Breast epithelium (tissue), 3 donors: ENCODE measurements at regions not wholly inside any gene's neighbourhood (a gene's known extent, or its start where the extent isn't known, plus 50 kb on each side); places are given as distances from the start of the nearest gene placed in this dataset.

Experiments
- POLR2A ChIP-seq: fragments of 450-650 bp; IDR thresholded peaks from one replicate; pipeline ENCODE4 v1.6.1; 2016; ENCODE audit warnings: antibody characterized with exemption, mild to moderate bottlenecking, moderate library complexity
- POLR2AphosphoS5 ChIP-seq, 3 donors: sonication (generic); formaldehyde crosslinking; IDR thresholded peaks; one replicate each; pipeline ENCODE4 v1.6.1; 2017; ENCODE audit warnings: antibody characterized with exemption in 3 of 3
- TF ChIP-seq, protein P1 (sequence below), 3 donors: fragments of 450-650 bp; IDR thresholded peaks; one replicate each; pipeline ENCODE4 v1.5.1; 2016 to 2017; ENCODE audit warnings: antibody characterized with exemption in 3 of 3, mild to moderate bottlenecking in 3 of 3, moderate library complexity in 3 of 3

DNA sequence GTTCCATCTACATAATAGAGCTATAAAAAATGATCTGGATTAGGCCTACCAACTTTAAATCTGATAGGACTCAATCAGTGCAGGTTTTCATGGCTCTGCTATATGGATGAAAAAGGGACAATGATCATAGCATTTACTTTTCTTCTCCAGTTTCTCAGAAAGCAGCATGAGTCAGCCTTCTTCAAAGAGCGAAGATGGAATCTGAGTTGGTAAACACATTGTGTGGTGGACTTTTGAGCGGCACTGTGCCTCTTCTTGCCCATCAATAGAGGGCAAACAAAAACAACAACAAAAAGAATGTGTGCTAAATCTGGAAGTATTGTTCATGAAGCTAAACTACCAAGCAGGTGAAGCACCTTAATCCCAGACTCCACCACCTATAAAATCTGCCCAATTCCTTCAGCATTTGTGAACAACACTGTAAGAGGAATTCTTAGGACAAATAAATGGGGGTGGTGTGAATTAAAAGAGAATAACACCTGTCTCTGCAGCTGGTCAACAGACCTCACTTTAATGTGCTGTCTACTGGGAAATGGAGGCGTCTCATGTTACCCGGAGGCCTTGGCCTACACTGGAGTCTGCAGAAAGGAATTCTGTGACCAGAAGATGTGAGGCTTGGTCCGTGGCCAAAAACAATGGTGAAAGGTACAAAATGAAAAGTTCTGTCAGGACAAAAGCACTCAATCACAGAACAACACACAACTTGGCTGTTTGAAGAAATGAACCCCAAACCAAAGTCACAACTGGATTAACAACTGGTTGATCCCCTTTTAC, 609.0 kb downstream of the IRS1 start:
- TF ChIP-seq, protein P1, sequence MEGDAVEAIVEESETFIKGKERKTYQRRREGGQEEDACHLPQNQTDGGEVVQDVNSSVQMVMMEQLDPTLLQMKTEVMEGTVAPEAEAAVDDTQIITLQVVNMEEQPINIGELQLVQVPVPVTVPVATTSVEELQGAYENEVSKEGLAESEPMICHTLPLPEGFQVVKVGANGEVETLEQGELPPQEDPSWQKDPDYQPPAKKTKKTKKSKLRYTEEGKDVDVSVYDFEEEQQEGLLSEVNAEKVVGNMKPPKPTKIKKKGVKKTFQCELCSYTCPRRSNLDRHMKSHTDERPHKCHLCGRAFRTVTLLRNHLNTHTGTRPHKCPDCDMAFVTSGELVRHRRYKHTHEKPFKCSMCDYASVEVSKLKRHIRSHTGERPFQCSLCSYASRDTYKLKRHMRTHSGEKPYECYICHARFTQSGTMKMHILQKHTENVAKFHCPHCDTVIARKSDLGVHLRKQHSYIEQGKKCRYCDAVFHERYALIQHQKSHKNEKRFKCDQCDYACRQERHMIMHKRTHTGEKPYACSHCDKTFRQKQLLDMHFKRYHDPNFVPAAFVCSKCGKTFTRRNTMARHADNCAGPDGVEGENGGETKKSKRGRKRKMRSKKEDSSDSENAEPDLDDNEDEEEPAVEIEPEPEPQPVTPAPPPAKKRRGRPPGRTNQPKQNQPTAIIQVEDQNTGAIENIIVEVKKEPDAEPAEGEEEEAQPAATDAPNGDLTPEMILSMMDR (IDR thresholded peaks at IDR 0.05), result no peak
- TF ChIP-seq POLR2AphosphoS5 (IDR thresholded peaks at IDR 0.05) (no peak), POLR2A (no peak)
